AG04449 (cell line): ENCODE measurements at regions not wholly inside any gene's neighbourhood (a gene's known extent, or its start where the extent isn't known, plus 50 kb on each side); places are given as distances from the start of the nearest gene placed in this dataset.

ENCODE experiments used
- CTCF ChIA-PET: fragments of 350-600 bp; formaldehyde crosslinking; extraction: SDS; loops from one replicate; lab custom pipeline; 2021; ENCODE audit warnings: antibody characterized with exemption; lab: Yijun Ruan, JAX
- POLR2A ChIA-PET: fragments of 400-600, 350-600 bp; formaldehyde crosslinking; extraction: SDS; loops from one replicate; lab custom pipeline; 2020; ENCODE audit warnings: antibody characterized with exemption, inconsistent platforms; lab: Yijun Ruan, JAX
- DNase-seq: peaks from one replicate; pipeline ENCODE4 v3.0.0-alpha.2; 2010; ENCODE audit warnings: low read depth, low spot score
- H3K4me3 ChIP-seq: 2 replicates; pipeline ENCODE4 v1.5.1; 2011; ENCODE audit warnings: low read depth, mild to moderate bottlenecking, control low read depth, low read length
- TF ChIP-seq, protein P1 (sequence below): IDR thresholded peaks from one replicate; pipeline ENCODE4 v1.5.1; 2011; ENCODE audit warnings: mild to moderate bottlenecking, moderate library complexity, low read length, control low read depth, inconsistent platforms; ENCODE audit not compliant: insufficient read depth; ENCODE audit errors: missing control alignments

GRCh38 chr6:169866140-169866534 is 114.7 kb downstream of the ERMARD start:
- DNase-seq: no peak
- TF ChIP-seq, protein P1, sequence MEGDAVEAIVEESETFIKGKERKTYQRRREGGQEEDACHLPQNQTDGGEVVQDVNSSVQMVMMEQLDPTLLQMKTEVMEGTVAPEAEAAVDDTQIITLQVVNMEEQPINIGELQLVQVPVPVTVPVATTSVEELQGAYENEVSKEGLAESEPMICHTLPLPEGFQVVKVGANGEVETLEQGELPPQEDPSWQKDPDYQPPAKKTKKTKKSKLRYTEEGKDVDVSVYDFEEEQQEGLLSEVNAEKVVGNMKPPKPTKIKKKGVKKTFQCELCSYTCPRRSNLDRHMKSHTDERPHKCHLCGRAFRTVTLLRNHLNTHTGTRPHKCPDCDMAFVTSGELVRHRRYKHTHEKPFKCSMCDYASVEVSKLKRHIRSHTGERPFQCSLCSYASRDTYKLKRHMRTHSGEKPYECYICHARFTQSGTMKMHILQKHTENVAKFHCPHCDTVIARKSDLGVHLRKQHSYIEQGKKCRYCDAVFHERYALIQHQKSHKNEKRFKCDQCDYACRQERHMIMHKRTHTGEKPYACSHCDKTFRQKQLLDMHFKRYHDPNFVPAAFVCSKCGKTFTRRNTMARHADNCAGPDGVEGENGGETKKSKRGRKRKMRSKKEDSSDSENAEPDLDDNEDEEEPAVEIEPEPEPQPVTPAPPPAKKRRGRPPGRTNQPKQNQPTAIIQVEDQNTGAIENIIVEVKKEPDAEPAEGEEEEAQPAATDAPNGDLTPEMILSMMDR: no peak
- CTCF ChIA-PET: no interaction called here
- no peak overlapping the region for H3K4me3 ChIP-seq
- POLR2A ChIA-PET: no interaction called here

DNA sequence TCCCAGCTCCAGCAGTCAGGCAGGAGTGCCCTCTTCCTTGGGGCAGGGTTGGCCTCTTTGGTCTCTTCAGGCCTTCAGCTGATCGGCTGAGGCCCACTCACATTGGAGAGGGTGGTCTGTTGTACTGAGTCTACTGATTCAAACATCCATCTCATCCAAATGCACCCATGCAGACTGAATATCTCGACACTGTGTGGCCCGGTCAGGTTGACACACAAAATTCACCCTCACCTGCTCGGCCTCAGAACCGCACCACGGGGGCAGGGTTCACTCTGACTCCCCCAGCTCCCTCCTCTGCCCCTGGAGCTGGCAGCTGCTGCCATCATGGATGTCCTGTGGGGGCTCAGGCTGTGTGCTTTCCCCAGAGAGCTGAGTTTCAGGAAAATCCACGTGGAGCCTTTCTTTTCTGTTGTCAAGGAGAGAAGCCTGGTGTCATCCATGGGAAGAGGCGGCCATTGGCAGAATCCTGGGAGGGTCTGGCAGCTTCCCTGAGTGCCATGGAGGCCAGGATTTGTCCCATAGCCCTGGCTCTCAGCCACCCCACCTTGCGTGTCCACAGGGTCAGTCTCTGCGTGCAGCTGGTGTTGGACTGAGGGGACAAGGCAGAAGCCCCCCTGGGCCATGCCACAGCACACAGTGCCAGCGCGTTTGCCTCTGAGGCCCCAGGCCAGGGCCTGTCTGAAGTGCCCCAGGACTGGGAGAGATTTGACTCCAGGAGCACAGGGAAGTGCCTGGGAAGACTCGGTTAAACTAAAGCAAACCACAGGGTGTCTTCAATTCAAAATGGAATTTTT is 114.1 kb downstream of the ERMARD start:
- H3K4me3 ChIP-seq: no peak overlapping the region
- ChIA-PET POLR2A (no interaction called here), CTCF (no interaction called here)
- TF ChIP-seq, protein P1: no peak
- no peak for DNase-seq

DNA sequence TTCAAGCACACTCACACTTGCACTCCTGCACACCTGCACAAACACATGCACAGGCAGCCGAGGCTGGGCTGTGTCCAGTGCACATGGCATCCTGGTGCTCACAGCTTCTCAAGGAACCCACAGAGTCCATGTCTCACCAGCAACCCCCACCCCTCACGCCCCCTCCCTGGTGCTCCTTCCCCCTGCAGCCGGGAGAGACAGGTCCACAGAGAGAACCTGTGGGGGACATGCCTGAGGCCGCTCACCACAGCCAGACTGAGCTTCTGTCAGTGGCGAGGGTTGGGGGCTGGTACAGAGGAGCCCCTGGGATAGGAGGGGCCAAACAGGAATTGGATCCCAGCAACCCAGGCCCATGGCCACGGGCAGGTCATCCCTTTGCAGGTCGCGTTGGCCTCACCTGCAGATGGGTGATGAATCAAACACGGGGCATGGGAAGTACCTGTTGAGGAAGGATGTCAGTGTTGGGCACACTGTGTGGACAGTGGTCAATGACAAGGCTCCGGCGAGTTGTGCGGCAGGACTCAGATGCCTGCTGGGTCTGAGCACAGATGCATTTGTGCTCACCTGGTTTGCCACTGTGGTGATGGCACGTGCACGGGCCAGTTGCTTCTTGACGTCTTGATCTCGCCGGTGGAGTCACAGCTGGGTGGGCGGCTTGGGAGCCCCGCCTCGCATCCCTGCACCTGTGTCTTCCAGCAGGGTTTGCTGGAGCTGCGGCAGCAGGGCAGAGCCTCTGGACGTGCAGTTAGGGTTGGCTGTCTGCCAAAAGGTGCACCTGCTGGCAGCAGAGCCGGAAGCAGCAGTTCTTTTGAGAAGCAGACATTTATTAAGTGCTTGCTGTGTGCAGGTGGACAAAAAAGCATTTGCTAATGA is 113.0 kb downstream of the ERMARD start:
- TF ChIP-seq, protein P1: no peak
- ChIA-PET CTCF (no interaction called here), POLR2A (no interaction called here)
- no peak for DNase-seq
- no peak overlapping the region for H3K4me3 ChIP-seq

DNA sequence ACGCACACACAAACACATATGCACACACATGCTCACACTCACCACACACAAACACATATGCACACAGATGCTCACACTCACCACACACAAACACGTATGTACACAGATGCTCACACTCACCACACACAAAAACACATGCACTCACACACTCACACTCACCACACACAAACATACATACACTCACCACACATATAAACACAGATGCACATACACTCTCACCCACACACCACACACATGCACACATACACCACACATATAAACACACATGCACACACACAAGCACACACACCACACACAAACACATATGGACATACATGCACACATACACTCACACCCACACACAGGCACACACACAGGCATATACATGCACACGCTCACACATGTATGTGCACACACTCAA is 112.3 kb downstream of the ERMARD start:
- no peak for DNase-seq
- ChIA-PET CTCF (no interaction called here), POLR2A (no interaction called here)
- TF ChIP-seq, protein P1: no peak
- H3K4me3 ChIP-seq: no peak overlapping the region

DNA sequence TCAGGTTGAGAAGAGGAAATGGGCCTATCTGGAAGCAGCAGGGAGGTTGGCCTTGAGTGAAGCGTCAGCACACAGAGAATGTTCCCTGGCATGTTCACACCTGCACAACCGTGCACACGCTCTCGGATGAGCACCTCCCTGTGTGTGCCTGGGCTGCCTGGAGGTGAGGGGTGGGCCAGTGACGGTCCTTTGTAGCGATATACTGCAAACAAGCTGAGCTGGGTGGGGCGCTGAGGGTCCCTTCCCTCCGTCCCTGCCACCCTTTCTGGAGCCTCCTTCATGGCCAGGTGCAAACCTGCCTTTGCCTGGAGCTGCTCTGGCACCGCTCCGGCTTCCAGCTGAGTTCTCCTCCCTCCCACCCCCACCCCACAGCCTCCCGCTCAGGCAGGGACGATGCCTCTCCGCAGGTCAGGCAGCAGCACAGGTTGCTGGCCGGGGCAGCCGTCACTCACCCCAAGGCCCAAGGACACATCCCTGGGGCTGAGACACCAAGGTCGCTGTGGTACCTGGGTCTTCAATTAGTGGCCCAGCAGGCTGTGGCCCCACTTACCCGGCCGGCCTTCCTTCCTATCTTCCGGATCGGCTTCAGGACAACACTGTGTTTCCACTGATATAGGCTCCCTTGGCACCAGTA is 111.6 kb downstream of the ERMARD start:
- TF ChIP-seq, protein P1: no peak
- POLR2A ChIA-PET: no interaction called here
- CTCF ChIA-PET: no interaction called here
- DNase-seq: no peak
- no peak overlapping the region for H3K4me3 ChIP-seq
